CD4-positive, CD25-positive, alpha-beta regulatory T cell (primary cell): ENCODE measurements at regions not wholly inside any gene's neighbourhood (a gene's known extent, or its start where the extent isn't known, plus 50 kb on each side); places are given as distances from the start of the nearest gene placed in this dataset.

ENCODE experiments used
- ATAC-seq, 2 donors: fragments of 150-1000 bp; cut with Tn5 transposase; one replicate each; pipeline ENCODE4 v1.10.0; 2021; ENCODE audit warnings: low read depth in 2 of 2, moderate number of reproducible peaks in 2 of 2, moderate library complexity in 1 of 2
- DNase-seq, 3 donors: peaks; one replicate each; pipeline versions ENCODE4 v3.0.0 to v3.0.0-alpha.2; 2012 to 2022; ENCODE audit warnings: mixed read lengths in 1 of 3
- H3K27ac ChIP-seq: one replicate; pipeline ENCODE4 v1.7.0; 2013; ENCODE audit warnings: mild to moderate bottlenecking, low read length; ENCODE audit not compliant: insufficient read depth, poor library complexity, severe bottlenecking
- H3K27me3 ChIP-seq: one replicate; pipeline ENCODE4 v1.7.0; 2013; ENCODE audit warnings: low read length; ENCODE audit not compliant: control insufficient read depth, insufficient read depth
- H3K36me3 ChIP-seq: one replicate; pipeline ENCODE4 v1.7.0; 2013; ENCODE audit warnings: mild to moderate bottlenecking, low read length, moderate library complexity; ENCODE audit not compliant: control insufficient read depth, insufficient read depth
- H3K4me1 ChIP-seq: 2 replicates; pipeline ENCODE4 v1.7.0; 2013; ENCODE audit warnings: mild to moderate bottlenecking, low read length; ENCODE audit not compliant: insufficient read depth, control insufficient read depth, poor library complexity, severe bottlenecking
- H3K4me3 ChIP-seq: one replicate; pipeline ENCODE4 v1.7.0; 2013; ENCODE audit warnings: low read depth, mild to moderate bottlenecking, low read length, moderate library complexity
- H3K9me3 ChIP-seq, 2 experiments: 1 replicate in 1 of 2; 2 replicates in 1 of 2; pipeline ENCODE4 v1.7.0; 2013; ENCODE audit warnings: low read length in 2 of 2, mild to moderate bottlenecking in 1 of 2, moderate library complexity in 1 of 2; ENCODE audit not compliant: control insufficient read depth in 2 of 2
- H3K27ac Mint-ChIP-seq, 3 donors: one replicate each; pipeline ENCODE4 v1.8.0; 2020 to 2022; ENCODE audit warnings: mild to moderate bottlenecking in 3 of 3, mixed read lengths in 3 of 3, moderate library complexity in 2 of 3
- H3K27me3 Mint-ChIP-seq: one replicate; pipeline ENCODE4 v1.8.0; 2022; ENCODE audit warnings: mild to moderate bottlenecking, mixed read lengths
- H3K36me3 Mint-ChIP-seq: one replicate; pipeline ENCODE4 v1.8.0; 2020; ENCODE audit warnings: mixed read lengths
- H3K4me1 Mint-ChIP-seq, 4 donors: one replicate each; pipeline ENCODE4 v1.8.0; 2020 to 2022; ENCODE audit warnings: mixed read lengths in 4 of 4, mild to moderate bottlenecking in 1 of 4
- H3K4me3 Mint-ChIP-seq, 4 donors: one replicate each; pipeline ENCODE4 v1.8.0; 2020 to 2022; ENCODE audit warnings: mild to moderate bottlenecking in 4 of 4, mixed read lengths in 4 of 4, moderate library complexity in 3 of 4
- H3K9me3 Mint-ChIP-seq, 7 donors: one replicate each; pipeline ENCODE4 v1.8.0; 2020 to 2022; ENCODE audit warnings: mixed read lengths in 7 of 7, mild to moderate bottlenecking in 3 of 7, moderate library complexity in 2 of 7

GRCh38 chr1:216944864-216945510 lies 221.8 kb upstream of the ESRRG start:
- Mint-ChIP-seq H3K36me3 (no peaks in the 10 kb centered on the region), H3K9me3 (peaks cover 0 to 14% (median 4%) of the 10 kb centered on the region in 7 donors), H3K4me3 (no peak overlapping the region), H3K27ac (no peak overlapping the region), H3K4me1 (no peaks in the 10 kb centered on the region), H3K27me3 (no peaks in the 10 kb centered on the region)
- H3K9me3 ChIP-seq, result no peaks in the 10 kb centered on the region
- H3K27ac ChIP-seq, result no peak overlapping the region
- H3K4me1 ChIP-seq, result no peaks in the 10 kb centered on the region
- no peak overlapping the region for H3K4me3 ChIP-seq
- H3K36me3 ChIP-seq, result no peaks in the 10 kb centered on the region
- no peak for ATAC-seq
- DNase-seq, result no peak
- H3K27me3 ChIP-seq, result no peaks in the 10 kb centered on the region

DNA sequence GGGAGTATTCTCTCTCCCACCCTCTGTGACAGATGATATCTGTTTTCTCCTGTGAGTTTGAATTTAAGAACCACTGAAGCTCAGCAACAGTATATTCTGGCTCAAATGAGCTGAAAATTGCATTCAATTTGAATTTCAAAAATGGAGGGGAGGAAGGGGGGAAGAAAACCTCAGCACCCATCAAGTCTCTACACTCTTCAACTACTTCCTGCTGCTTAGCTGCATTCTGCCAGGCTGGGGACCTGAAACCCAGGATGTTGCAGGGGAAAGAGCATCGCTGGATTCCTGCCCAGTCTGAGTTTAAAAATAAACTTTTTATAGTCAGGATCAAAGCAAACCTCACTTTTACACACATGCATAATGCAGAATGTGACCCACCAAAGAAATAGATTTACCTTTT lies 214.3 kb upstream of the ESRRG start:
- H3K27me3 Mint-ChIP-seq, result no peaks in the 10 kb centered on the region
- ATAC-seq, result no peak
- no peaks in the 10 kb centered on the region for H3K27me3 ChIP-seq
- no peak overlapping the region for H3K27ac Mint-ChIP-seq
- no peak overlapping the region for H3K27ac ChIP-seq
- peaks cover 0 to 11% (median 5%) of the 10 kb centered on the region in 7 donors for H3K9me3 Mint-ChIP-seq
- no peaks in the 10 kb centered on the region for H3K4me1 Mint-ChIP-seq
- H3K4me3 Mint-ChIP-seq, result no peak overlapping the region
- no peaks in the 10 kb centered on the region for H3K36me3 ChIP-seq
- H3K36me3 Mint-ChIP-seq, result no peaks in the 10 kb centered on the region
- no peaks in the 10 kb centered on the region for H3K9me3 ChIP-seq
- DNase-seq, result no peak
- H3K4me1 ChIP-seq, result no peaks in the 10 kb centered on the region
- no peak overlapping the region for H3K4me3 ChIP-seq

- H3K27ac Mint-ChIP-seq, result no peak overlapping the region
These were observed 213.6 kb upstream of the ESRRG start for GRCh38 chr1:216936779-216937178.

DNA sequence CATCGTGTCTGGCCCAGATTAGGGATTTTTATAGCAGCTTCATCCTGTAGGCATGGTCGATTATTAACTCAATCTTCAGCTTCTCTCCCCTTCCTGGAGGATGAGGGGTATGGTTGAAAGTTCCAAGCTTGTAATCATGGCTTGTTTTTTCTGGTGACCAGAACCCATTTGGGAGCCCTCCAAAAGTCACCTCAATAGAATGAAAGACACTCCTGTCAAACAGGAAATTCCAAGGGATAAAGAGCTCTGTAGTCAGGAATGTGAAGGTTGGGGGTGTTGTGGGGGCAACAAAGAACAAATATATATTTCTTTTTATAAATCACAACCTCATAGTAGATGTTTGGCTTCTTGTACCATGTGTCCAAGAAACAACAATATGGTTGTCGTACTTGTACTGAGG lies 212.7 kb upstream of the ESRRG start:
- Mint-ChIP-seq H3K36me3 (no peaks in the 10 kb centered on the region), H3K4me3 (no peak overlapping the region), H3K4me1 (no peaks in the 10 kb centered on the region), H3K27me3 (no peaks in the 10 kb centered on the region), H3K9me3 (peaks cover 0 to 11% (median 4%) of the 10 kb centered on the region in 7 donors), H3K27ac (no peak overlapping the region)
- no peak for DNase-seq
- no peaks in the 10 kb centered on the region for H3K4me1 ChIP-seq
- no peaks in the 10 kb centered on the region for H3K36me3 ChIP-seq
- no peaks in the 10 kb centered on the region for H3K27me3 ChIP-seq
- H3K9me3 ChIP-seq, result no peaks in the 10 kb centered on the region
- H3K27ac ChIP-seq, result no peak overlapping the region
- no peak overlapping the region for H3K4me3 ChIP-seq
- ATAC-seq, result no peak

More at GRCh38 chr1:216936779-216937178, 213.6 kb upstream of the ESRRG start:
- H3K4me1 ChIP-seq, result no peaks in the 10 kb centered on the region
- H3K27me3 Mint-ChIP-seq, result no peaks in the 10 kb centered on the region
- DNase-seq (no peak), ATAC-seq (no peak)
- no peaks in the 10 kb centered on the region for H3K4me1 Mint-ChIP-seq
- no peaks in the 10 kb centered on the region for H3K9me3 ChIP-seq
- H3K27ac ChIP-seq, result no peak overlapping the region
- peaks cover 0 to 11% (median 4%) of the 10 kb centered on the region in 7 donors for H3K9me3 Mint-ChIP-seq
- no peaks in the 10 kb centered on the region for H3K36me3 ChIP-seq
- no peak overlapping the region for H3K4me3 Mint-ChIP-seq
- H3K4me3 ChIP-seq, result no peak overlapping the region
- no peaks in the 10 kb centered on the region for H3K27me3 ChIP-seq
- H3K36me3 Mint-ChIP-seq, result no peaks in the 10 kb centered on the region

DNA sequence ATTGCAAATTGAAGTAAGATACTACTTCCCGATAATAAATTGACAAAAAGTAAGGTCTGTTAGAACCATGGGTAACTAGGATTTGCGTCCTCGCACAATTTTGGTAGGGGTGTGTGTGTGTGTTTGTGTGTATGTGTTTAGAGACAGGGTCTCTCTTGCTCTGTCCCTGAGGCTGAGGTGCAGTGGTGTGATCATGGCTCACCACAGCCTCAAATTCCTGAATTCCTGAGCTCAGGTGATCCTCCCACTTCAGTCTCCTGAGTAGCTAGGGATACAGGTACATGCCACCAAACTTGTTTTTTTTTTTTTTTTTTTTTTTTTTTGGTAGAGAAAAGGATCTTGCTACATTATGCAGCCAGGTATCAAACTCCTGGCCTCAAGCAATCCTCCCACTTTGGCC lies 209.2 kb upstream of the ESRRG start:
- peaks cover 0 to under 1% of the 10 kb centered on the region in 2 experiments for H3K9me3 ChIP-seq
- peaks cover 0 to 6% (median 2%) of the 10 kb centered on the region in 7 donors for H3K9me3 Mint-ChIP-seq
- H3K36me3 Mint-ChIP-seq, result no peaks in the 10 kb centered on the region
- no peak overlapping the region for H3K4me3 Mint-ChIP-seq
- H3K4me3 ChIP-seq, result no peak overlapping the region
- H3K4me1 Mint-ChIP-seq, result no peaks in the 10 kb centered on the region
- no peaks in the 10 kb centered on the region for H3K4me1 ChIP-seq
- DNase-seq (no peak), ATAC-seq (no peak)
- H3K27ac Mint-ChIP-seq, result no peak overlapping the region
- no peaks in the 10 kb centered on the region for H3K27me3 Mint-ChIP-seq
- no peak overlapping the region for H3K27ac ChIP-seq
- H3K36me3 ChIP-seq, result no peaks in the 10 kb centered on the region
- H3K27me3 ChIP-seq, result no peaks in the 10 kb centered on the region

DNA sequence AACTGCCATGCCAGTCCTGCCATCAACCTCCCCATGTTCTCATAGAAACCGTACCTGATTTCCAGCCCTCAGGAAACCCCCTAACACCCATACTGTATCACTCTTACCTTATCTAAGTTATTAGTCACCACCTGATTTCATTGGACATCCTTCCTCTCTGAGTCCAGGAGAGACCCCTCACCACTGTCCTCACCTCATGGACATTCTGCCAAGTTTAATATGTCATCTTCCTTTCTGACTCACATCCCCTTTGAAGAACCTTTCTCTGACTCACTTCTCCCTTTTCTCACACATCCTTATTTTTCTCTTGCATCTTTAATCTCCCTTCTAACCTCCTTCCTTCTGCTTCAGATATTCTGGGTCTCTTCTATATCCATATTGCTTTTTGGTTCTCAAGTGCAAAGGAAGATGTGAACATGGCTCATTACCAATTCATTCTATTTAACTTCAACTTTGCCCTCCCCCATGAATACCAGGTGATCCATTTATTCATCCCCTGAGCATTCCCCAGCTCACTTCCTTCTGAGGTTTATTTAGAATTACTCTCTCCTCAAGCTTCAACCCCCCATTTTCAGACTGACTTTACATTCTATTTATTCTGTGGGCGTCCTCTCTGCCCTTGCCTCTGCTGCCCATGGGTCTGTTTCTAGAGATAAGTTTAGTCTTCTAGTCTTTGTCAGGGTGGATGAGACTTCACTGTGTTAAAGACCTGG lies 206.8 kb upstream of the ESRRG start:
- Mint-ChIP-seq H3K4me3 (no peak overlapping the region), H3K27ac (no peak overlapping the region), H3K9me3 (peaks cover 0 to 9% (median 3%) of the 10 kb centered on the region in 7 donors), H3K4me1 (no peaks in the 10 kb centered on the region), H3K27me3 (no peaks in the 10 kb centered on the region), H3K36me3 (no peaks in the 10 kb centered on the region)
- Histone ChIP-seq H3K9me3 (peaks cover 0 to 2% of the 10 kb centered on the region in 2 experiments), H3K36me3 (no peaks in the 10 kb centered on the region), H3K27me3 (no peaks in the 10 kb centered on the region), H3K4me1 (no peaks in the 10 kb centered on the region), H3K4me3 (no peak overlapping the region), H3K27ac (no peak overlapping the region)
- DNase-seq, result no peak
- no peak for ATAC-seq

GRCh38 chr1:216927633-216928032 lies 204.4 kb upstream of the ESRRG start:
- no peaks in the 10 kb centered on the region for H3K27me3 Mint-ChIP-seq
- Histone ChIP-seq H3K9me3 (peaks cover 0 to 2% of the 10 kb centered on the region in 2 experiments), H3K4me1 (no peaks in the 10 kb centered on the region), H3K36me3 (no peaks in the 10 kb centered on the region), H3K27me3 (no peaks in the 10 kb centered on the region), H3K27ac (no peak overlapping the region), H3K4me3 (no peak overlapping the region)
- peaks cover 0 to 6% (median 2%) of the 10 kb centered on the region in 7 donors for H3K9me3 Mint-ChIP-seq
- no peak overlapping the region for H3K27ac Mint-ChIP-seq
- ATAC-seq (no peak), DNase-seq (no peak)
- no peaks in the 10 kb centered on the region for H3K36me3 Mint-ChIP-seq
- no peaks in the 10 kb centered on the region for H3K4me1 Mint-ChIP-seq
- no peak overlapping the region for H3K4me3 Mint-ChIP-seq
